GM19468 (cell line): ENCODE measurements at regions not wholly inside any gene's neighbourhood (a gene's known extent, or its start where the extent isn't known, plus 50 kb on each side); places are given as distances from the start of the nearest gene placed in this dataset.

Source experiments
- ATAC-seq: cut with Tn5 transposase; IDR thresholded peaks from one replicate; pipeline ENCODE4 v1.9.1; 2021; ENCODE audit warnings: mild to moderate bottlenecking, moderate library complexity, moderate number of reproducible peaks; ENCODE audit not compliant: unreplicated experiment; ENCODE audit errors: extremely low read depth

- no peak for ATAC-seq
Measured at GRCh38 chr5:39606591-39606990, 181.8 kb upstream of the DAB2 start.

GRCh38 chr5:39605588-39606575 lies 181.1 kb upstream of the DAB2 start:
- no peak for ATAC-seq

GRCh38 chr5:39605145-39605544 lies 180.4 kb upstream of the DAB2 start:
- no peak for ATAC-seq

DNA sequence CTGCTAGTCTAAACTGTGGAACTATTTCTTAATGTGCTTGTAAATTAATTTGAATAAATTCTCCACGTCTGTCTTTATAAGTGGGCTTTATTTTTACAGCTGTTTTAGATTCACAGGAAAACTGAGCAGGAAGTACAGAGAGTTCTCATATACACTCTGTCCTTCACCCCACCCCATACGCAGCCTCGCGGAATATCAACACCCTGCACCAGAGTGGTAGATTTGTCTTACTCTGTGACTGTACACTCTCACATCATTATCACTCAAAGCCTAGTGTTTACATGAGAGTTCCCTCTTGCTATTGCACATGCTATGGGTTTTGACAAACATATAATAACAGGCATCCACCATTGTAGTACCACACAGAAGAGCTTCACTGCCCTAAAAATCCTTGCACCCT lies 179.7 kb upstream of the DAB2 start:
- ATAC-seq = no peak

- no peak for ATAC-seq
Measured at GRCh38 chr5:39599721-39600431, 175.1 kb upstream of the DAB2 start.

DNA sequence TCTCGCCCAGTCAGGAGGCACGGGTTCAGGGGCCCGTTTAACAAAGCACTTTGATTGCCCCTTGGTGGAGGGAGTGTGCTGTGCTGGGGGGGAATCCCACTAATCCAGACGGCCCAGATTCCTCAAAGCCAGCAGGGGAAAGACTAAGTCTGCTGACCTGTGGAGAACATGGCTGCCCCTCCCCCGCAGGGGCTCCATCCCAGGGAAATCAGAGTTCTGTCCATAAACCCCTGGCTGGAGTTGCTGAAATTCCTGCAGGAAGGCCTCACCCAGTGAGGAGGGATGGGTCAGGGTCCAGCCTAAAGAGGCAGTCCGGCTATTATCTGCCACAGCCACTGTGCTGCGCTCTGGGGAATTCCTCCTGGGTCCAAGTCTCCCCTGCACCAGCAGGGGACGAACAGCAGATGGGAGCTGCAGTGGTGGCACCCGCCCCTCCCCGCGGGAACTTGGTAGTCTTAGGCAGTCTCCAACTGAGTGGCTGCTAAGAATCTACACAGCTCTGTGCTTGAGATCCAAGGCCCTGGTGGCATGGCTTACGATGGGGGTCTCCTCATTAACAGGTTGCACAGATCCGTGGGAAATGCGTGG lies 174.0 kb upstream of the DAB2 start:
- no peak for ATAC-seq

GRCh38 chr5:39588179-39588578 lies 163.4 kb upstream of the DAB2 start:
- ATAC-seq = no peak

GRCh38 chr5:39587675-39588074 lies 162.9 kb upstream of the DAB2 start:
- ATAC-seq = no peak

- ATAC-seq = no peak
Measured at GRCh38 chr5:39586185-39586584, 161.4 kb upstream of the DAB2 start.

GRCh38 chr5:39584927-39585326 lies 160.1 kb upstream of the DAB2 start:
- no peak for ATAC-seq

- ATAC-seq = no peak
Measured at GRCh38 chr5:39580702-39581453, 156.1 kb upstream of the DAB2 start.

GRCh38 chr5:39579750-39580149 lies 155.0 kb upstream of the DAB2 start:
- ATAC-seq = no peak

GRCh38 chr5:39578887-39579497 lies 154.2 kb upstream of the DAB2 start:
- no peak for ATAC-seq

DNA sequence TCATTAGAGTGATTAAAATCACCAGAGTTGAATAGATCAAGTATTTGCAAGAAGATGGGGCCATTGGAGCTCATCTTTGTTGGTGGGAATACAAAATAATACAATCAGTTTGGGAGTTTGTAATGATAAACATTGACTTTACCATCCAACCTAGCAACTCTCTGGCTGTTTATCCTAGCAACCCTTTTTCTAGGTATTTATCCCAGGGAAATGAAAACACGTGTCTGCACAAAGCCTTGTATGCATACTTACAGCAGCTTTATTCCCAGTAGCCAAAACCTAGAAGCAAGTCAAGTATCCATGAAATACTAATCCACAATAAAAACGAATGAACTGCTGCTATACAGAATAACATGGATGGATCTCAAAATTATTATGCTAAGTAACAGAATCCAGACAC lies 152.7 kb upstream of the DAB2 start:
- ATAC-seq = no peak

GRCh38 chr5:39570403-39571027 lies 145.7 kb upstream of the DAB2 start:
- no peak for ATAC-seq

DNA sequence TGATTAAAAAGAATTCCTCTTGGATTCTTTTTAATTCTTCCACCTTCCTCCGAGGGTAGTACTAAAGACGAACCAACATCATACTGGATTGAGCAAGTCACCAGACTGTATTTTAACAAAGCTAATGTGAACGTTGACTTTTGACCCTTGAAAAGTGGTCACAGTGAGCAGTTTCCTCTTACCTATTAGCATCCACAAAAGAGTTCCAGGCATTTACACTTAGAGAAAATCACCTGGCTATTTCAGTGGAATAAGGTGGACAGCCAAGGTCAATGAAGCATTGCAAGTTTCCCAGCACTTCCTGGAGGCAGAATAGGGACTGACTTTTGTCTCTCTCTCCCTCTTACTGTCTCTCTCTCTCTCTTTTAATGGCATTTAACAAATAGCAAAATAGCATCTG lies 145.1 kb upstream of the DAB2 start:
- ATAC-seq = no peak

- ATAC-seq = no peak
Measured at GRCh38 chr5:39566891-39567290, 142.1 kb upstream of the DAB2 start.

DNA sequence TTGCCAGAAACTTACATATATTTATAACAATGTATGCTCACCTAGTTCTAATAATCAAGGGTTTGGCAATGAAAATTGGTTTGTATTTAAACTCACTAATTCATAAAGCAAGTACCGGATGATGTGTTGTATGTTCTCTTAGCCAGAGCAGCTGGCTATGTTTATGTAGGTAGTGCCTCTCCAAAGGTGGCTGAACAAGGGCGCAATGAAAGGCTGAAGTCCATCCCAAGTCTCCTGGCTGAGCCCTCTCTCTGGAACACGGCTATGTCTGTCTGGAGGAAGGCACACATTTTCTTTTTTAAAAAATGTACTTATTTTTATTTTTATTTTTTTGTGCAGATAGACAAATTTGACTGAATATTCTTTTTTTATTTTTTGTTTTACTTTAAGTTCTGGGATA lies 141.2 kb upstream of the DAB2 start:
- no peak for ATAC-seq

DNA sequence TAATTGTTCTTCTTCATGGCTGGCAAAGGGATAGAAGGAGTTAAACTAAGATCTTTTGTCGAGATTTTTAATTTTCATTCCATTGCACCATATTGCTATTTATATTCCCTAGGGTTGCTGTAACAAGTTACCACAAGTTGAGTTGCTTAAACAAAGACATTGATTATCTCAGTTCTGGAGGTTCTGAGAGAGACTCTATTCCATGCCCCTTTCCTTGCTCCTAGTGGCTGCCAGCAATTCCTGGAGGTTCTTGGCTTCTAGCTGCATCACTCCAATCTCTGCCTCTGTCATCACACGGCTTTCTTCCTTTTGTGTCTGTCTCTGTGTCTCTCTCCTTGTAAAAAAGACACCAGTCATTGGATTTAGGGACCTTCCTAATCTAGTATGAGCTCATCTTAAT lies 136.6 kb upstream of the DAB2 start:
- no peak for ATAC-seq
